ENCODE measurements at regions not wholly inside any gene's neighbourhood (a gene's known extent, or its start where the extent isn't known, plus 50 kb on each side); places are given as distances from the start of the nearest gene placed in this dataset.

GRCh38 chr16:80147026-80147655 is 393.7 kb upstream of the DYNLRB2 start:
- Histone ChIP-seq H3K9me3 (replicated peaks in 1 of 3) (no peaks in the 10 kb centered on the region), H3K4me1 (replicated peaks in 1 of 2) (no peaks in the 10 kb centered on the region), H3K4me3 (no peak overlapping the region), H3K27me3 (no peaks in the 10 kb centered on the region), H3K27ac (no peak overlapping the region), H3K36me3 (replicated peaks in 1 of 2) (no peaks in the 10 kb centered on the region)
- 56 to 62% (median 61%) methylated on average over 8 of the region's 8 CpGs for WGBS, 4 donors
- DNase-seq, result no peak
- TF ChIP-seq POLR2A (IDR thresholded peaks at IDR 0.05) (no peak), CTCF (IDR thresholded peaks at IDR 0.05) (no peak)
- intact Hi-C loops (cut with DNase I), result no loop called here

GRCh38 chr16:80144191-80144590 is 396.6 kb upstream of the DYNLRB2 start:
- TF ChIP-seq CTCF (IDR thresholded peaks at IDR 0.05) (no peak), POLR2A (IDR thresholded peaks at IDR 0.05) (no peak)
- H3K9me3 ChIP-seq (replicated peaks in 1 of 3), result no peaks in the 10 kb centered on the region
- H3K4me3 ChIP-seq, result no peak overlapping the region
- no peaks in the 10 kb centered on the region for H3K4me1 ChIP-seq (replicated peaks in 1 of 2)
- H3K27me3 ChIP-seq, result no peaks in the 10 kb centered on the region
- no peak overlapping the region for H3K27ac ChIP-seq
- H3K36me3 ChIP-seq (replicated peaks in 1 of 2), result no peaks in the 10 kb centered on the region
- no peak for DNase-seq
- intact Hi-C loops (cut with DNase I), result no loop called here

- no peaks in the 10 kb centered on the region for H3K36me3 ChIP-seq (replicated peaks in 1 of 2)
- no peak overlapping the region for H3K4me3 ChIP-seq
- no peaks in the 10 kb centered on the region for H3K27me3 ChIP-seq
- no peak overlapping the region for H3K27ac ChIP-seq
- TF ChIP-seq CTCF (IDR thresholded peaks at IDR 0.05) (no peak), POLR2A (IDR thresholded peaks at IDR 0.05) (no peak)
- intact Hi-C loops (cut with DNase I), result no loop called here
- H3K4me1 ChIP-seq (replicated peaks in 1 of 2), result no peaks in the 10 kb centered on the region
- H3K9me3 ChIP-seq (replicated peaks in 1 of 3), result no peaks in the 10 kb centered on the region
- DNase-seq, result no peak
Observed at GRCh38 chr16:80142940-80143339, 397.9 kb upstream of the DYNLRB2 start.

GRCh38 chr16:80142281-80142680 is 398.5 kb upstream of the DYNLRB2 start:
- no peak for DNase-seq
- TF ChIP-seq POLR2A (IDR thresholded peaks at IDR 0.05) (no peak), CTCF (IDR thresholded peaks at IDR 0.05) (no peak)
- H3K4me3 ChIP-seq, result no peak overlapping the region
- H3K9me3 ChIP-seq (replicated peaks in 1 of 3), result no peaks in the 10 kb centered on the region
- H3K27ac ChIP-seq, result no peak overlapping the region
- no peaks in the 10 kb centered on the region for H3K27me3 ChIP-seq
- WGBS, 4 donors, result 61 to 72% (median 67%) methylated on average over 6 of the region's 6 CpGs
- no peaks in the 10 kb centered on the region for H3K4me1 ChIP-seq (replicated peaks in 1 of 2)
- H3K36me3 ChIP-seq (replicated peaks in 1 of 2), result no peaks in the 10 kb centered on the region
- intact Hi-C loops (cut with DNase I), result no loop called here
